ENCODE measurements at regions not wholly inside any gene's neighbourhood (a gene's known extent, or its start where the extent isn't known, plus 50 kb on each side); places are given as distances from the start of the nearest gene placed in this dataset.
"Not testable (repeated sequence)": the region's sequence is repeated elsewhere in the genome, so short reads cannot be mapped to it uniquely, and the experiment has no call there.

DNA sequence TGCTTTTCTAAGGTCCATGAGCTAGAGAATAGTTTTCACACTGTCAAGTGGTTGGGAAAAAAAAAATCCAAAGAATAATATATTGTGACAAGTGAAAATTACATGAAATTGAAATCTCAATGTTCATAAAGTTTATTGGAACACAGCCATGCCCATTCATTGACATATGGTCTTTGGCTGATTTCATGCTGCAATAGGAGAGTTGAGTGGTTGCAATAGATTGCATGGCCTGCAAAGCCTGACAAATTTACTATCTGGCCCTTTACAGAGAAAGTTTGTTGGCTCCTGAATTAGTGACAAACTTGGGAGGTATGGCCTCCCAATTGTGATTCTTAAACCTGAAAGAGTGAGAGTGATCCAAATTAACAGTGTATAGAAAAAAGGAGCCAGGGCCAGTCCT is 115.5 kb upstream of the FAM9C start:
- Mint-ChIP-seq H3K4me3 (no peak overlapping the region), H3K9me3 (no peaks in the 10 kb centered on the region), H3K27ac (no peak overlapping the region), H3K27me3 (no peaks in the 10 kb centered on the region), H3K4me1 (ENCODE audit: low read depth) (peaks cover 7% of the 10 kb centered on the region), H3K36me3 (ENCODE audit: low read depth) (no peaks in the 10 kb centered on the region)
- intact Hi-C loops (cut with micrococcal nuclease): no loop called here

DNA sequence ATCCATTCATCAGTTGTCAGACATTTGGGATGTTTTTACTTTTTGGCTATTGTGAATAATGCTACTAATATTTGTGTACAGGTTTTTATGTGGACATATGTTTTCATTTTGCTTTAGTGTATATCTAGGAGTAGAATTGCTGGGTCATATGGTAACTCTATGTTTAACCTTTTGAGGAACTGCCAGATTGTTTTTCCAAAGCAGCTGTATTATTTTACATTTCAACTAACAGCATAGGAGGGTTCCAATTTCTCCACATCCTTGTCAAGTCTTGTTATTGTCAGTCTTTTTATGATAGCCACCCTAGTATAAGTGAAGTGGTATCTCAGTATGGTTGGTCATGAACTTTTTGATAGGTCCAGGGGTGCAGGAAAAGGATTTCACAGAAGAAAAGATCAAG is 114.5 kb upstream of the FAM9C start:
- Mint-ChIP-seq H3K4me3 (no peak overlapping the region), H3K9me3 (peaks cover 8% of the 10 kb centered on the region), H3K4me1 (ENCODE audit: low read depth) (peaks cover 7% of the 10 kb centered on the region), H3K27me3 (no peaks in the 10 kb centered on the region), H3K36me3 (ENCODE audit: low read depth) (no peaks in the 10 kb centered on the region), H3K27ac (no peak overlapping the region)
- intact Hi-C loops (cut with micrococcal nuclease): no loop called here

DNA sequence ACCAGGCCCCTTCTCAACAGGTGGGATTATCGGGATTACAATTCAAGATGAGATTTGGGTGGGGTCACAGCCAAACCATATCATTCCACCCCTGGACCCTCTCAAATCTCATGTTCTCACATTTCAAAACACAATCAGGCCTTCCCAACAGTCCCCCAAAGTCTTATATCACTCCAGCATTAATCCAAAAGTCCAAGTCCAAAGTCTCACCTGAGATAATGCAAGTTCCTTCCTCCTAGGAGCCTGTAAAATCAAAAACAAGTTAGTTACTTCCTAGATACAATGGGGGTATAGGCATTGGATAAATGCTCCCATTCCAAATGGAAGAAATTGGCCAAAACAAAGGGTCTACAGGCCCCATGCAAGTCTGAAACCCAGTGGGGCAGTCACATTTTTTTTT is 111.1 kb upstream of the FAM9C start:
- H3K27me3 Mint-ChIP-seq; H3K4me1 Mint-ChIP-seq (ENCODE audit: low read depth); H3K27ac Mint-ChIP-seq; intact Hi-C loops (cut with micrococcal nuclease); H3K4me3 Mint-ChIP-seq; H3K36me3 Mint-ChIP-seq (ENCODE audit: low read depth): not testable (repeated sequence)
- peaks cover 11% of the 10 kb centered on the region for H3K9me3 Mint-ChIP-seq

DNA sequence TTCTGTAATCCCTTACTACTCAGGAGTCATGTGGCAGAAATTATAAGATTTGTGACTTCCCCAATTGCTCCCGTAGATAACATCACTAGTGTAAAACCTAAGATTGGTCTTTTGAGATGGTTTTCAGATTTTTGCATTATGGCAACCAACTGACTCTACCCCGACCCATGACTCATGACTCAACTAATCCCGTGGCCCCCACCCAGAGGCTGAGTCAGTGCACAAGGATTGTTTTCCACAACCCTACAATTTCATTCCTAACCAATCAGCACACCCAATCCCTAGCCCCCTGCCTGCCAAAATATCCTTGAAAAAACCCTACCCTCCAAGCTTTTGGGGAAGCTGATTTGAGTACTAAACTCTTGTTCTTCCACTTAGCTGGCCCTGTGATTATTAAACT is 109.4 kb upstream of the FAM9C start:
- intact Hi-C loops (cut with micrococcal nuclease): no loop called here
- no peaks in the 10 kb centered on the region for H3K27me3 Mint-ChIP-seq

DNA sequence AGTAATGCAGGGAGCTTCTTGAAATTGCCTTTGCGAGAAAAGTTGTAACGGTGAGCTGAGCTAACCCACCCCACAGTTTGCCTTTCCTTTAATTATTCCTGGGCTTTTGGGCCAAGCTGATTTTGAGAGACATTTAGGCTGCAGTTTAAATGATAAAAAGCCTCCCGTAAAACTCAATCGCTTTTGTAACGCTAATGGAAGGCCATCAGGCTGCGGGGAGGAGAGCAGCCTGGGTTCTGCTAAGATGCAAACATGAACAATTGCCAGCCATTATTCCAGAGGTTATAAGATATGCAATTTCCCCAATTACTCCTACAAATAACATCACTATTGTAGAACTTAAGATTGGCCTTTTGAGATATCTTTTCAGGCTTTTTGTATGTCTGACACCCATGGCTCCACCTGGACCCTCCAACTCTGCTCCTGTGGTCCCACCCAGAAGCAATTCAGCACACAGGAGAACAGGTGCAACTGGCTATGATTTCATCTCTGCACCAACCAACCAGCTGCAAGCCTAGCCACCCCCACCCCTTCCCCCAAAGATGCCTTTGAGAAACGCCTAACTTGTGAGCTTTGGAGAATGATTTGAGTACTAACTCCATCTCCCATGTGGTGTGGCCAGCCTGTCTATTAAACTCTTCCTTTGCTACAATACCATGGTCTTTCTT is 108.2 kb upstream of the FAM9C start:
- Mint-ChIP-seq H3K4me3 (no peak overlapping the region), H3K27ac (no peak overlapping the region), H3K4me1 (ENCODE audit: low read depth) (no peaks in the 10 kb centered on the region), H3K36me3 (ENCODE audit: low read depth) (no peaks in the 10 kb centered on the region), H3K27me3 (no peaks in the 10 kb centered on the region), H3K9me3 (peaks cover 11% of the 10 kb centered on the region)
- intact Hi-C loops (cut with micrococcal nuclease): no loop called here

More for the DNA sequence above, 109.4 kb upstream of the FAM9C start:
- Mint-ChIP-seq H3K36me3 (ENCODE audit: low read depth) (no peaks in the 10 kb centered on the region), H3K4me1 (ENCODE audit: low read depth) (no peaks in the 10 kb centered on the region), H3K9me3 (peaks cover 11% of the 10 kb centered on the region), H3K4me3 (no peak overlapping the region), H3K27ac (no peak overlapping the region)

DNA sequence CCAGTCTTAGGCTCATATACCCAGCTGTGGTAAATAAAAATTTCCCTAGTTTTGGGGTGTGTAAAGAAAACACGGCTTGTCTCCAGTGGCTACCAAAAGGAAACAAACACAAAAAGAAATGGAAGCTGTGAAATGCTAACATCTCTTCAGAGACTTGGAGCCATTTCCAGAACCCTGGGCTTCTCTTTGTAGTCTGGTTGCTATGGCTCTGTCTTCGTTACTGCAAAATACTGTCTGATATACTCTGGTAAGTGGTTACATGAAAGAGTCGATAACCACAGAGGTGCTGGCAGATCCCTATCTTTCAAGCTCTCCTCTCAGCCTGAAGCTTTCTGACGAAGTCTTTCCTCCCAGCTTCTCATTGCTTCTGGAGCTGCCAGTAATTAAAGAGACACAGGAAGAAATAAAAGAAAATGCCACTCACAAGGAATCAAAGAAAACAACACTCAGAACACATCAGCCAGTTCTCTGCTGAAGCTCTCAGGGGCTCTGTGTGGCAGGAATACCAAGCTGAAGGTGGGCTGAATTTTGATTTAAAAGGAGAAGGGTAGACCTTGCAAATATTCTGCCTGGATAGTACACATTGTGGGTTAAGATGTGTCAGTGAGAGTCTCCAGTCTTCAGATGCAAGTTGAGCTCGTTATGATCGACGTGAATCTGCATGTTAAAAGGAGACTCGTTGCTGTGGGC is 107.6 kb upstream of the FAM9C start:
- no peaks in the 10 kb centered on the region for H3K36me3 Mint-ChIP-seq (ENCODE audit: low read depth)
- no peak overlapping the region for H3K4me3 Mint-ChIP-seq
- H3K27ac Mint-ChIP-seq: no peak overlapping the region
- intact Hi-C loops (cut with micrococcal nuclease): no loop called here
- no peaks in the 10 kb centered on the region for H3K27me3 Mint-ChIP-seq
- H3K4me1 Mint-ChIP-seq (ENCODE audit: low read depth): no peaks in the 10 kb centered on the region
- H3K9me3 Mint-ChIP-seq: peaks cover 11% of the 10 kb centered on the region

DNA sequence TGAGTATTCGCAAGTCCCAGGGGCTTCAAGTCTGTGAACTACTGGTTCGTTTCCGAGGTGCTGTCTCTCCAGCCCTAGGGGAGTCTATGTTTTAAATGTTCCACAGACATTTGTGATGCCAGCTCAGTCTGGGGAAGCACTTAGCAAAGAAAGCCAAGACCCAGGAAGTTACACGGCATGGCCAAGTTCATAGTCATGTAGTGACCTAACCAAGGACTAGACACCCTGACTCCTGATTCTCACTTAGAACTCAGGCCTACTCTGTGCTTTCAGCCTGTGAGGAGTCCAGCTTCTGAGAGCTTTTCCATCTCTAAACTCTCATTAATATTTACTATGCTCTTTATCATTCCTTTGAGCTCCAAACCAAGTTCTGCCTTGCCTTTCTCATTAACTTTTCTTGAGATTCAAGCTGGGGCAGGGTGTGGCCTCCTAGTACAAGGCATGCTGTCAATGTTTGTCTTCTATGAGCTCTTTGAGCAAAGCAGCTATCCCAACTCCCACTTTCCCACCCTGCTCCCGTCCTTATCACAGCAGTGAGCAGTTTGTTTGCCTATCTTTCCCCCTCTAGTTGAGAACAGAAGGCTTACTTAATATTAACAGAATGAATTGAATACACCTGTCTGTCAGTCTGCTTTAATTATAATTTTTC is 105.4 kb upstream of the FAM9C start:
- Mint-ChIP-seq H3K4me1 (ENCODE audit: low read depth) (no peaks in the 10 kb centered on the region), H3K36me3 (ENCODE audit: low read depth) (no peaks in the 10 kb centered on the region), H3K27me3 (no peaks in the 10 kb centered on the region), H3K4me3 (no peak overlapping the region), H3K9me3 (peaks cover 20% of the 10 kb centered on the region), H3K27ac (no peak overlapping the region)
- intact Hi-C loops (cut with micrococcal nuclease): no loop called here

DNA sequence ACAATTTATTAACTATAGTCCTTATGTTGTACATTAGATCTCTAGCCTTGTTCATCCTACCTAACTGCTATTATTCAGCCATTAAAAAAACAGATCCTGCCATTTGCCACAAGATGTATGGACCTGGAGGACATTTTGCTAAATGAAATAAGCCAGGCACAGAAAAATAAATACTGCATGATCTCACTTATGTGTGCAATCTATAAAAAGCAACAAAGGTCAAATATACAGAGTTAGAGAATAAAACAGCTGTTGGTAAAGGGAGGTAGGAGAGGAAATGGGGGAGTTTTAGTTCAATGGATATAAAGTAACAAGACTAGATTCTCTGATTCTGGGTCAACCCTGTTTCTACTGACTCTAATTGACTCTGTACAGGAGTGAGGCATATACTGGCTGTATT is 103.3 kb upstream of the FAM9C start:
- no peaks in the 10 kb centered on the region for H3K27me3 Mint-ChIP-seq
- H3K4me3 Mint-ChIP-seq: no peak overlapping the region
- H3K4me1 Mint-ChIP-seq (ENCODE audit: low read depth): no peaks in the 10 kb centered on the region
- no peak overlapping the region for H3K27ac Mint-ChIP-seq
- no peaks in the 10 kb centered on the region for H3K36me3 Mint-ChIP-seq (ENCODE audit: low read depth)
- H3K9me3 Mint-ChIP-seq: peaks cover 9% of the 10 kb centered on the region
- intact Hi-C loops (cut with micrococcal nuclease): no loop called here

DNA sequence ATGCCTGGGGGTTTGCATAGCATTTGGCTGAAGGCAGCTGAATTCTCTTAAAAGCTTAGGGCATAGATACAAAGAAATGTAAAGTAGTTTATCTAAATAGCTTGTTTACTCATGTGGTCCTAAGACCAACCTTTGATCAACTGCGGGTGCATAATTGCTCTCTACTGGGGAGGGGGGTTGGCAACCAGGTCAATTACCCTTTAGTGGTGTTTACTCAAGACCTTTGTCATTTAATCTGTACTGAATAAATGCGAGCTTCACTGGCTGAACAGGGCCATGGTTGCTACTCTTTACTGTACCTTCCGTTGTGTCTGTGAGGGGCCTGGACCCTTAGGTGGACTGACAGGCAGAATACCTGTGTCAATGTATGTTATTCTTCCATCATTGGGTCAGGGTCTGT is 102.7 kb upstream of the FAM9C start:
- Mint-ChIP-seq H3K27me3 (no peaks in the 10 kb centered on the region), H3K36me3 (ENCODE audit: low read depth) (no peaks in the 10 kb centered on the region), H3K27ac (no peak overlapping the region), H3K9me3 (peaks cover 9% of the 10 kb centered on the region), H3K4me1 (ENCODE audit: low read depth) (no peaks in the 10 kb centered on the region), H3K4me3 (no peak overlapping the region)
- intact Hi-C loops (cut with micrococcal nuclease): no loop called here

DNA sequence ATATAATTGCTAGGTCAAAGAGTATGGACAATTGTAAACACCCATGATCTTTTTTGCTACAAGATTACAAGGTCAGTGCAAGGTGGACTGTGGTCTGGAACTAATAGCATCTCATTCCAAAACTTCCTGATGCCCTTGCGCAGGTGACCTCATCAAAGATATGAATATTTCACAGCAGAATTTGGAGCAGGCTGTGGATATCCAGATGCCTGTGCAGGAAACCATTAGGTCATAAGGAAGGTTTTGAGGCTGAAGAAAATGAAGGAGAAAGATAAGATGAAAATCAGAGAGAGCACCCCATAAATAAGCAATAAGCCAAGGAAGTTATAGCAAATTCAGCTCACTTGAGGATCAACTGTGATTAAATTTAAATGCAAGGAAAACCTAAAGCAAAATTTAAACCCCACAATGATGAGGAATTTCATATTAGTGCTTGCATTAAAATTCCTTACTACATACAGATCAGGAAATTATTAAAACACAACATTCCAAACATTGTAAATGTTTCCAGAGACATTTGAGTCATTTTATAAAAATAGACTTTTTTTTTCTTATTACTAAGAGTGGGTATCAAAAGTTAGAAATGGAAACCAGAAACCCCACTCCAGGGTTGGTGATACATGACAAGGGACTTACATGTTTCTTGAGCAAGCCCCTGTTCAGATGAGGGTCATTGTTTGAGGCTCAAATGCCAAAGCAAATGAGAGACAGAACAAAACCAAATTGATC is 100.7 kb upstream of the FAM9C start:
- intact Hi-C loops (cut with micrococcal nuclease): no loop called here

DNA sequence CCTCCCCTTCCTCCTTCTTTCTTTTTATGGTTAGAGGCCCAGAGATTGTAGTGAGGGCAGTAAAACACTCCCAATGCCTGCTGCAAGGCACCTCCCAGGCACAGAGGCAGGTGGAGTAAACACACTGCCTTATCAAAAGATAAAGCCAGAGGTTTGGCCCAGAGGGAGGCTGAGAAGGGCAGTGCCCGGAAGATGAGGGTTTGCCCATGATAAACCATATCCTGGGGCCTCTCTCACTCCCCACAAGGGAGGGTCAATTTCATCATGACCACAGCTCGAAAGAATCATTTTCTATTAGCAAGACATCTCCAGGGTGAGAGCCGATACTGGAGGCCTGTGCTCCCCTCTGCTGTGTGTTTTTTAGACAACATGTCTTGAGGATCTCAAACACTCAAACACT is 98.5 kb upstream of the FAM9C start:
- H3K36me3 Mint-ChIP-seq (ENCODE audit: low read depth): no peaks in the 10 kb centered on the region
- no peaks in the 10 kb centered on the region for H3K27me3 Mint-ChIP-seq
- H3K4me3 Mint-ChIP-seq: no peak overlapping the region
- intact Hi-C loops (cut with micrococcal nuclease): no loop called here
- no peak overlapping the region for H3K27ac Mint-ChIP-seq
- H3K4me1 Mint-ChIP-seq (ENCODE audit: low read depth): no peaks in the 10 kb centered on the region
- H3K9me3 Mint-ChIP-seq: peaks cover 9% of the 10 kb centered on the region

More for the DNA sequence above, 100.7 kb upstream of the FAM9C start:
- no peaks in the 10 kb centered on the region for H3K36me3 Mint-ChIP-seq (ENCODE audit: low read depth)
- H3K4me3 Mint-ChIP-seq: no peak overlapping the region
- H3K4me1 Mint-ChIP-seq (ENCODE audit: low read depth): no peaks in the 10 kb centered on the region
- H3K27me3 Mint-ChIP-seq: no peaks in the 10 kb centered on the region
- no peak overlapping the region for H3K27ac Mint-ChIP-seq
- H3K9me3 Mint-ChIP-seq: peaks cover 9% of the 10 kb centered on the region

DNA sequence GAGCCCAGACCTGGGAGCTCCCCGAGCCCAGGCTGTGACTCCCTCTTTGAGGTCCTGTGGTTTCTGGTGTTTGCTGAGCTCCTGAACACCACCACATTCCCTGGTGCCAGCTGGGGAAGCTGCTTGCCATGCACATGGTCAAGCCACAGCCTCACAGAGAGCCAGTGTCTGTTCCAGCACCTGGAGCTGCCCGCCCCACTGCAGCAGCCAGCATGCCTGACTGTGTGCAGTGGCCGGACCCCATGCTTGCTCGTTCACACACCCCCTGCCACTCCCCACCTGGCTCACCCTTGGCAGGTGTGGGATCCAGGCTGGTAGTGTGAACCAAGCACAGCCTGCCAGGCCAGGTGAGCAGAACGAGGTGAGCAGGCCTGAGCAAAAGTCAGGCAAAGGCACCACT is 95.6 kb upstream of the FAM9C start:
- Mint-ChIP-seq H3K4me1 (ENCODE audit: low read depth) (no peaks in the 10 kb centered on the region), H3K9me3 (no peaks in the 10 kb centered on the region), H3K27ac (no peak overlapping the region), H3K36me3 (ENCODE audit: low read depth) (no peaks in the 10 kb centered on the region), H3K4me3 (no peak overlapping the region), H3K27me3 (no peaks in the 10 kb centered on the region)
- intact Hi-C loops (cut with micrococcal nuclease): no loop called here

DNA sequence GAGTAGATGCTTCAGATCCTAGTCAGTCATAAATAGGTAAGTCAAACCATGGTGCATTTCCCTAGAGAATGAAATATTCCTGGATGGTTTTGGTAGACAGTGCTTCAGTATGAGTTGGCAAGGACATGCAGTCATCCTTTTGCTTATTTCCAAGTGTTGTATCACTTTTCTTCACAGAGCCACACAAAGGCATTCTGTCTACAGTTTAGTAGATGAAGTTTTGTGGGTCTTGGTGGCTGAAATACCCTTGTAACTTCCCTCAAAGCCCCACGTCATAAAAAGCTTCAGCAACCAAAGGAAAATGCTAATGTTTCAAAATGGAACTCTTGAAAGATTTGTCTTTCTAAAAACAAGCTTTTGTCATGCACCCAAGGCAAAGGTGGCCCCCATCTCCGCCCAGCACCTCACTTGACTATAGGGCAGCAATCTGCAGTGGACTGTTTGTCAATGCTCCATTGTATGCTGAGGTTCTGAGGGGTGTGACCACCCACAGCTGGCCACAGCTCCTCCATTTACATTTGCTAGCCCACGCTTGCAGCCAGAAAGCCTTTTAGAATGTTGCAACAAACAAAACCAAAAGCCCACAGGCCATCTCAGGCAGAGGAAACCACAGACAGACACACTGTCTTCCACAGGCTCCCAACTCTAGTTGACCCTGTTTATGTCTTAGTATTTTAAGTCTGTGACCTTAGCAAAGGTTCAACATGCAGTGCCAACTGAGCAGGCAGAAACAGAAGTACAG is 87.1 kb upstream of the FAM9C start:
- Mint-ChIP-seq H3K36me3 (ENCODE audit: low read depth) (no peaks in the 10 kb centered on the region), H3K27me3 (peaks cover 3% of the 10 kb centered on the region), H3K4me3 (no peak overlapping the region), H3K9me3 (no peaks in the 10 kb centered on the region), H3K27ac (no peak overlapping the region), H3K4me1 (ENCODE audit: low read depth) (peaks cover 12% of the 10 kb centered on the region)
- intact Hi-C loops (cut with micrococcal nuclease): no loop called here

Measured in dendritic cell treated with granulocyte-macrophage colony-stimulating factor and Interleukin-4, amounts not matched to agents 40 ng/mL and 50 ng/mL, for 4 days (primary cell).